A549 (cell line): ENCODE measurements at regions not wholly inside any gene's neighbourhood (a gene's known extent, or its start where the extent isn't known, plus 50 kb on each side); places are given as distances from the start of the nearest gene placed in this dataset.

Experiments used
- ATAC-seq, 2 experiments: fragments of 200-7000 bp in 1 of 2; fragments of >200 bp in 1 of 2; cut with Nextera tagmentation in 1 of 2; cut with Tn5 transposase in 1 of 2; 3 replicates each; pipeline versions ENCODE4 v1.8.0 to v1.9.1; 2018 to 2020; ENCODE audit warnings: mild to moderate bottlenecking in 1 of 2, moderate library complexity in 1 of 2
- CTCF ChIA-PET: fragments of 300-600 bp; sonication (Branson Sonifier 250); formaldehyde crosslinking; extraction: SDS; loops from one replicate; lab custom pipeline; 2021; ENCODE audit warnings: antibody characterized with exemption, inconsistent platforms; lab: Yijun Ruan, JAX
- POLR2A ChIA-PET: fragments of 350-600 bp; formaldehyde crosslinking; extraction: SDS; loops from one replicate; lab custom pipeline; 2021; ENCODE audit warnings: antibody characterized with exemption, inconsistent platforms; lab: Yijun Ruan, JAX
- DNase-seq, 2 experiments: peaks; one replicate each; pipeline versions ENCODE4 v3.0.0 to v3.0.0-alpha.2; 2011 to 2016; ENCODE audit warnings: low read depth in 1 of 2, low spot score in 1 of 2
- FAIRE-seq: peaks from 2 replicates; lab custom pipeline; 2011; peaks lifted over from hg19 to GRCh38; lab: Jason Lieb, UNC
- H3K27ac ChIP-seq, 2 experiments: fragments of >200 bp; sonication (Bioruptor Twin); formaldehyde crosslinking; 3 replicates each; pipeline ENCODE4 v1.5.1; 2016 to 2017
- H3K4me1 ChIP-seq: fragments of >200 bp; sonication (Bioruptor Twin); formaldehyde crosslinking; 3 replicates; pipeline ENCODE4 v1.6.1; 2016
- H3K4me2 ChIP-seq: fragments of >200 bp; sonication (Bioruptor Twin); formaldehyde crosslinking; 3 replicates; pipeline ENCODE4 v1.6.1; 2016
- H3K4me3 ChIP-seq: fragments of >200 bp; sonication (Bioruptor Twin); formaldehyde crosslinking; 3 replicates; pipeline ENCODE4 v1.5.1; 2016
- H3K9me3 ChIP-seq: fragments of >200 bp; sonication (Bioruptor Twin); formaldehyde crosslinking; 3 replicates; pipeline ENCODE4 v1.6.1; 2016
- BHLHE40 ChIP-seq: IDR thresholded peaks from 2 replicates; pipeline ENCODE4 v1.6.1; 2012; ENCODE audit warnings: low read depth, low read length, inconsistent platforms
- CBX2 ChIP-seq: fragments of 200-600 bp; sonication (generic); IDR thresholded peaks from 2 replicates; pipeline ENCODE4 v1.6.1; 2016; ENCODE audit warnings: low read depth, mild to moderate bottlenecking, borderline replicate concordance
- CBX8 ChIP-seq: fragments of 200-600 bp; sonication (generic); IDR thresholded peaks from 2 replicates; pipeline ENCODE4 v1.6.1; 2016
- CHD2 ChIP-seq: fragments of 150-350 bp; IDR thresholded peaks from 2 replicates; pipeline ENCODE4 v1.6.1; 2014; ENCODE audit warnings: low read length; ENCODE audit not compliant: partially characterized antibody
- EHF ChIP-seq: fragments of 250-450 bp; sonication (Bioruptor Pico); IDR thresholded peaks from 2 replicates; pipeline ENCODE4 v1.5.0; 2020; ENCODE audit warnings: mild to moderate bottlenecking
- EHMT2 ChIP-seq: fragments of 200-600 bp; sonication (generic); IDR thresholded peaks from 2 replicates; pipeline ENCODE4 v1.6.1; 2016; ENCODE audit warnings: antibody characterized with exemption, low read depth, mild to moderate bottlenecking, moderate library complexity
- FOSB ChIP-seq: fragments of 250-450 bp; sonication (Bioruptor Pico); IDR thresholded peaks from 2 replicates; pipeline ENCODE4 v1.5.0; 2020; ENCODE audit warnings: mild to moderate bottlenecking, moderate library complexity
- FOSL2 ChIP-seq, 2 experiments: fragments of 450-650 bp in 1 of 2; fragments of >200 bp in 1 of 2; sonication (Bioruptor Twin) in 1 of 2; formaldehyde crosslinking; IDR thresholded peaks; 2 replicates each; pipeline versions ENCODE4 v1.5.0 to v1.6.1; 2016 to 2020; ENCODE audit warnings: mild to moderate bottlenecking in 1 of 2, moderate library complexity in 1 of 2
- FOXS1 ChIP-seq: fragments of 250-450 bp; sonication (Bioruptor Pico); IDR thresholded peaks from 2 replicates; pipeline ENCODE4 v1.5.0; 2020; ENCODE audit warnings: mild to moderate bottlenecking, moderate library complexity
- HEYL ChIP-seq: fragments of 250-450 bp; sonication (Bioruptor Pico); IDR thresholded peaks from 2 replicates; pipeline ENCODE4 v1.8.0; 2021; ENCODE audit warnings: mild to moderate bottlenecking, moderate library complexity
- HOXA7 ChIP-seq: fragments of 250-450 bp; sonication (Bioruptor Pico); IDR thresholded peaks from 2 replicates; pipeline ENCODE4 v1.5.0; 2020; ENCODE audit warnings: mild to moderate bottlenecking, moderate library complexity
- HOXB5 ChIP-seq: fragments of 250-450 bp; sonication (Bioruptor Pico); IDR thresholded peaks from 2 replicates; pipeline ENCODE4 v1.5.0; 2020; ENCODE audit warnings: mild to moderate bottlenecking, moderate library complexity
- JUN ChIP-seq, 2 experiments: fragments of >200 bp; sonication (Bioruptor Twin); formaldehyde crosslinking; IDR thresholded peaks; 2 replicates in 1 of 2; 3 replicates in 1 of 2; pipeline ENCODE4 v1.6.1; 2016 to 2017
- KDM1A ChIP-seq: fragments of 200-600 bp; sonication (generic); IDR thresholded peaks from 2 replicates; pipeline ENCODE4 v1.6.1; 2016; ENCODE audit warnings: low read depth, mild to moderate bottlenecking
- KDM5A ChIP-seq: fragments of 200-600 bp; sonication (generic); IDR thresholded peaks from 2 replicates; pipeline ENCODE4 v1.6.1; 2016; ENCODE audit warnings: antibody characterized with exemption, mild to moderate bottlenecking
- MAZ ChIP-seq: fragments of 150-350 bp; IDR thresholded peaks from 2 replicates; pipeline ENCODE4 v1.6.1; 2014; ENCODE audit warnings: antibody characterized with exemption, low read depth, low read length, borderline replicate concordance
- MYC ChIP-seq: IDR thresholded peaks from 2 replicates; pipeline ENCODE4 v1.6.1; 2012; ENCODE audit warnings: mild to moderate bottlenecking, inconsistent platforms, low read length, improper control_type of control experiment, borderline replicate concordance
- NPAS2 ChIP-seq: fragments of 250-450 bp; sonication (Bioruptor Pico); IDR thresholded peaks from 2 replicates; pipeline ENCODE4 v1.8.0; 2022; ENCODE audit warnings: mild to moderate bottlenecking, moderate library complexity, borderline replicate concordance
- PHF8 ChIP-seq: fragments of 200-600 bp; sonication (generic); IDR thresholded peaks from 2 replicates; pipeline ENCODE4 v1.6.1; 2016; ENCODE audit warnings: low read depth, mild to moderate bottlenecking, antibody characterized with exemption, moderate library complexity, borderline replicate concordance
- RARB ChIP-seq: fragments of 250-450 bp; sonication (Bioruptor Pico); IDR thresholded peaks from 2 replicates; pipeline ENCODE4 v1.8.0; 2021; ENCODE audit warnings: mild to moderate bottlenecking, moderate library complexity
- RNF2 ChIP-seq: fragments of 200-600 bp; sonication (generic); IDR thresholded peaks from 2 replicates; pipeline ENCODE4 v1.6.1; 2016; ENCODE audit warnings: low read depth, mild to moderate bottlenecking, antibody characterized with exemption, moderate library complexity, borderline replicate concordance
- SREBF2 ChIP-seq: fragments of 450-650 bp; IDR thresholded peaks from 2 replicates; pipeline ENCODE4 v1.6.1; 2014; ENCODE audit warnings: mild to moderate bottlenecking, moderate library complexity
- TFCP2L1 ChIP-seq: fragments of 250-450 bp; sonication (Bioruptor Pico); IDR thresholded peaks from 2 replicates; pipeline ENCODE4 v1.5.0; 2021; ENCODE audit warnings: mild to moderate bottlenecking
- TP53 ChIP-seq: fragments of 250-450 bp; sonication (Bioruptor Pico); IDR thresholded peaks from 2 replicates; pipeline ENCODE4 v1.5.0; 2021; ENCODE audit warnings: mild to moderate bottlenecking, moderate library complexity
- ZC3H11A ChIP-seq: fragments of 450-650 bp; IDR thresholded peaks from 2 replicates; pipeline ENCODE4 v1.6.1; 2014; ENCODE audit warnings: antibody characterized with exemption, mild to moderate bottlenecking
- ZFP36 ChIP-seq: fragments of 450-650 bp; IDR thresholded peaks from 2 replicates; pipeline ENCODE4 v1.6.1; 2014; ENCODE audit warnings: borderline replicate concordance; ENCODE audit not compliant: partially characterized antibody
- ZNF302 ChIP-seq: fragments of 250-450 bp; sonication (Bioruptor Pico); IDR thresholded peaks from 2 replicates; pipeline ENCODE4 v1.9.0; 2021; ENCODE audit warnings: inconsistent platforms, mild to moderate bottlenecking, moderate library complexity
- ZSCAN20 ChIP-seq: fragments of 250-450 bp; sonication (Bioruptor Pico); IDR thresholded peaks from 2 replicates; pipeline ENCODE4 v1.8.0; 2022; ENCODE audit warnings: mild to moderate bottlenecking, moderate library complexity
- WGBS: methylation state at CpG from one replicate; pipeline ENCODE4 v1.1.6; 2017; ENCODE audit errors: missing lambda C conversion rate; 5-methylcytosine and 5-hydroxymethylcytosine counted together
- TF ChIP-seq, protein P1 (sequence below): IDR thresholded peaks from 2 replicates; pipeline ENCODE4 v1.6.1; 2012
- TF ChIP-seq, protein P2 (sequence below): fragments of 200-600 bp; sonication (generic); IDR thresholded peaks from 2 replicates; pipeline ENCODE4 v1.6.1; 2016; ENCODE audit warnings: antibody characterized with exemption, mild to moderate bottlenecking, moderate library complexity
- TF ChIP-seq, protein P3 (sequence below): fragments of >200 bp; sonication (Bioruptor Twin); formaldehyde crosslinking; IDR thresholded peaks from 3 replicates; pipeline ENCODE4 v1.6.1; 2016
- TF ChIP-seq, protein P4 (sequence below): fragments of 250-450 bp; sonication (Bioruptor Pico); IDR thresholded peaks from 2 replicates; pipeline ENCODE4 v1.5.0; 2021; ENCODE audit warnings: mild to moderate bottlenecking, moderate library complexity, borderline replicate concordance

DNA sequence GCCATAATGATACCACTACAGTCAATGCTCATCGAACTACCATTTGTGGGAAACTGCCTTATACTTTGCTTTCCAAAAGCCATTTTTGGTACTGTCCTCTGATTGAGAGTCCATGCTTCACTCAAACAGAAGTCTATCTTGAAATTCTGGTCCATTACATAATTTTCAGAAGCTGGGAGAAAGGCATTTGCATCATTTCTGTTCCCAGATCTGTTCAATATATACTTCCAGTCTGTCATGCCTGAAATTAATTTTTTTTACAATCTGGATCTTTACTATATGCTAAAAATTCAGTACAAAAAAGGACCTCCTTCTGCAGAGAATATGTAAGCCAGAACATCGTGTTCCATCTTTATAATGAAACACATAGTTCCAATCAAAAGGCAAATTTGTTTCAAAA lies 528.9 kb upstream of the MEF2C start:
- WGBS, result 0% methylated on average over 2 of the region's 2 CpGs
- Histone ChIP-seq H3K9me3 (no peaks in the 10 kb centered on the region), H3K4me1 (no peaks in the 10 kb centered on the region), H3K4me3 (no peak overlapping the region), H3K27ac (no peak overlapping the region), H3K4me2 (no peak overlapping the region)
- CTCF ChIA-PET, result no interaction called here
- DNase-seq (no peak), ATAC-seq (no peak), FAIRE-seq (no peak)
- POLR2A ChIA-PET, result no interaction called here
- no peak for TF ChIP-seq MYC
- no peak for TF ChIP-seq RARB (CRISPR knock-in tag)
- no peak for TF ChIP-seq NPAS2
- no peak for TF ChIP-seq KDM1A
- TF ChIP-seq ZSCAN20 (CRISPR knock-in tag), result no peak
- no peak for TF ChIP-seq EHMT2
- no peak for TF ChIP-seq TP53
- TF ChIP-seq PHF8, result no peak

DNA sequence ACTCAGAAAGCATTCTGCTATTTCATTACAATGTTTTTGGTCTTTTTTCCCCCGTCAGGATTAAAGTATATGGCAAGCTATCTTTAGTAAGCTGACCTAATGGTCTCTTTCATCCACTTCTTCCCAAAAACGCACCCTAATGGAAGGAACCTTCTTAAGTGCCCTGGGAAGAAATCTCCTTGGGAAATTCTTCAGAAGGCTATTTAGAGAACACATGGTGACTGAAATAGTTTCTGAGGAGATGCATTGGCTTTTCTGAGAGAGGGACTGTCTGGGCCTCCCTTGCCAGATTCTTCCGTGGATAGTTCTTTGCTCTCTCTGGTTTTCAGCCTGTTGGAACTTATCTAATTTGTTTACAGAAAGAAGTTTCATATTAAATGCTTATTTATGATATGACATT lies 524.1 kb upstream of the MEF2C start:
- TF ChIP-seq EHF, result no peak
- no peak for TF ChIP-seq ZNF302
- no peak for TF ChIP-seq HOXB5 (CRISPR knock-in tag)
- TF ChIP-seq ZFP36, result no peak
- no peak for TF ChIP-seq CBX2
- TF ChIP-seq, protein P1, sequence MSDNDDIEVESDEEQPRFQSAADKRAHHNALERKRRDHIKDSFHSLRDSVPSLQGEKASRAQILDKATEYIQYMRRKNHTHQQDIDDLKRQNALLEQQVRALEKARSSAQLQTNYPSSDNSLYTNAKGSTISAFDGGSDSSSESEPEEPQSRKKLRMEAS, result no peak
- TF ChIP-seq ZC3H11A, result no peak
- no peak for TF ChIP-seq NPAS2
- TF ChIP-seq CHD2, result no peak
- no peak for TF ChIP-seq HEYL
- TF ChIP-seq, protein P2, sequence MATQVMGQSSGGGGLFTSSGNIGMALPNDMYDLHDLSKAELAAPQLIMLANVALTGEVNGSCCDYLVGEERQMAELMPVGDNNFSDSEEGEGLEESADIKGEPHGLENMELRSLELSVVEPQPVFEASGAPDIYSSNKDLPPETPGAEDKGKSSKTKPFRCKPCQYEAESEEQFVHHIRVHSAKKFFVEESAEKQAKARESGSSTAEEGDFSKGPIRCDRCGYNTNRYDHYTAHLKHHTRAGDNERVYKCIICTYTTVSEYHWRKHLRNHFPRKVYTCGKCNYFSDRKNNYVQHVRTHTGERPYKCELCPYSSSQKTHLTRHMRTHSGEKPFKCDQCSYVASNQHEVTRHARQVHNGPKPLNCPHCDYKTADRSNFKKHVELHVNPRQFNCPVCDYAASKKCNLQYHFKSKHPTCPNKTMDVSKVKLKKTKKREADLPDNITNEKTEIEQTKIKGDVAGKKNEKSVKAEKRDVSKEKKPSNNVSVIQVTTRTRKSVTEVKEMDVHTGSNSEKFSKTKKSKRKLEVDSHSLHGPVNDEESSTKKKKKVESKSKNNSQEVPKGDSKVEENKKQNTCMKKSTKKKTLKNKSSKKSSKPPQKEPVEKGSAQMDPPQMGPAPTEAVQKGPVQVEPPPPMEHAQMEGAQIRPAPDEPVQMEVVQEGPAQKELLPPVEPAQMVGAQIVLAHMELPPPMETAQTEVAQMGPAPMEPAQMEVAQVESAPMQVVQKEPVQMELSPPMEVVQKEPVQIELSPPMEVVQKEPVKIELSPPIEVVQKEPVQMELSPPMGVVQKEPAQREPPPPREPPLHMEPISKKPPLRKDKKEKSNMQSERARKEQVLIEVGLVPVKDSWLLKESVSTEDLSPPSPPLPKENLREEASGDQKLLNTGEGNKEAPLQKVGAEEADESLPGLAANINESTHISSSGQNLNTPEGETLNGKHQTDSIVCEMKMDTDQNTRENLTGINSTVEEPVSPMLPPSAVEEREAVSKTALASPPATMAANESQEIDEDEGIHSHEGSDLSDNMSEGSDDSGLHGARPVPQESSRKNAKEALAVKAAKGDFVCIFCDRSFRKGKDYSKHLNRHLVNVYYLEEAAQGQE, result no peak
- no peak for TF ChIP-seq KDM5A
- no peaks in the 10 kb centered on the region for H3K9me3 ChIP-seq
- DNase-seq (no peak), FAIRE-seq (no peak), ATAC-seq (no peak)
- CTCF ChIA-PET, result no interaction called here
- H3K4me3 ChIP-seq, result no peak overlapping the region
- POLR2A ChIA-PET, result no interaction called here
- H3K27ac ChIP-seq, result no peak overlapping the region
- no peaks in the 10 kb centered on the region for H3K4me1 ChIP-seq
- WGBS, result 4% methylated on average over 3 of the region's 3 CpGs
- H3K4me2 ChIP-seq, result no peak overlapping the region

DNA sequence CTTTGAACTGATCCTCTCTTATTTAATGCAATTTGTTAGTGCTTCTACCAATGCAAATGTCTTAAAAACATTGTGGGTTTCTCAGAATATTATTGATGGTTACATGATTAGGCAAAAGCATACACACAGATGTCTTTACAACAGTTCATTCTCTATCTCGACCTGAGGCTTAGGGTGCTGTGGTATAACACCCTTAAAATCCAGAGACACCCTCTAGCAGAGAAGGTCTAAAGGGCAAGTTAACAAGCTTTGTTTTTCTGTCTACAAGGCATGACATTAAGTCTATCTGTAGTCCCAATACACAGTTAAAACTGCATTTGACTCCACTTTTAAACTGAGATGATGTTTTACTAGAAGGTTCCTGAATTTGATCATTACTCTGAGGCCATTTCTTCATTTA lies 518.7 kb upstream of the MEF2C start:
- Histone ChIP-seq H3K27ac (no peak overlapping the region), H3K4me3 (no peak overlapping the region), H3K4me2 (no peak overlapping the region), H3K4me1 (no peaks in the 10 kb centered on the region), H3K9me3 (no peaks in the 10 kb centered on the region)
- WGBS, result 0% methylated on average over 1 of the region's 1 CpG
- POLR2A ChIA-PET, result no interaction called here
- FAIRE-seq, result no peak
- no peak for DNase-seq
- CTCF ChIA-PET, result no interaction called here
- ATAC-seq, result no peak
- TF ChIP-seq HEYL (no peak), FOSB (CRISPR knock-in tag) (no peak), SREBF2 (no peak), EHF (no peak), MAZ (no peak), FOSL2 (IDR thresholded peaks at IDR 0.05) (no peak), FOSL2 (CRISPR knock-in tag; IDR thresholded peaks at IDR 0.05) (no peak), FOXS1 (CRISPR knock-in tag) (no peak), TFCP2L1 (CRISPR knock-in tag) (no peak), BHLHE40 (no peak), JUN (IDR thresholded peaks at IDR 0.05) (no peak), CBX8 (no peak), HOXA7 (no peak), RNF2 (no peak)
- TF ChIP-seq, protein P3, sequence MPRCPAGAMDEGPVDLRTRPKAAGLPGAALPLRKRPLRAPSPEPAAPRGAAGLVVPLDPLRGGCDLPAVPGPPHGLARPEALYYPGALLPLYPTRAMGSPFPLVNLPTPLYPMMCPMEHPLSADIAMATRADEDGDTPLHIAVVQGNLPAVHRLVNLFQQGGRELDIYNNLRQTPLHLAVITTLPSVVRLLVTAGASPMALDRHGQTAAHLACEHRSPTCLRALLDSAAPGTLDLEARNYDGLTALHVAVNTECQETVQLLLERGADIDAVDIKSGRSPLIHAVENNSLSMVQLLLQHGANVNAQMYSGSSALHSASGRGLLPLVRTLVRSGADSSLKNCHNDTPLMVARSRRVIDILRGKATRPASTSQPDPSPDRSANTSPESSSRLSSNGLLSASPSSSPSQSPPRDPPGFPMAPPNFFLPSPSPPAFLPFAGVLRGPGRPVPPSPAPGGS, result no peak
- TF ChIP-seq, protein P4, sequence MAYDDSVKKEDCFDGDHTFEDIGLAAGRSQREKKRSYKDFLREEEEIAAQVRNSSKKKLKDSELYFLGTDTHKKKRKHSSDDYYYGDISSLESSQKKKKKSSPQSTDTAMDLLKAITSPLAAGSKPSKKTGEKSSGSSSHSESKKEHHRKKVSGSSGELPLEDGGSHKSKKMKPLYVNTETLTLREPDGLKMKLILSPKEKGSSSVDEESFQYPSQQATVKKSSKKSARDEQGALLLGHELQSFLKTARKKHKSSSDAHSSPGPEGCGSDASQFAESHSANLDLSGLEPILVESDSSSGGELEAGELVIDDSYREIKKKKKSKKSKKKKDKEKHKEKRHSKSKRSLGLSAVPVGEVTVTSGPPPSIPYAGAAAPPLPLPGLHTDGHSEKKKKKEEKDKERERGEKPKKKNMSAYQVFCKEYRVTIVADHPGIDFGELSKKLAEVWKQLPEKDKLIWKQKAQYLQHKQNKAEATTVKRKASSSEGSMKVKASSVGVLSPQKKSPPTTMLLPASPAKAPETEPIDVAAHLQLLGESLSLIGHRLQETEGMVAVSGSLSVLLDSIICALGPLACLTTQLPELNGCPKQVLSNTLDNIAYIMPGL (CRISPR knock-in tag), result no peak
